DOHH2 (cell line): ENCODE measurements at regions not wholly inside any gene's neighbourhood (a gene's known extent, or its start where the extent isn't known, plus 50 kb on each side); places are given as distances from the start of the nearest gene placed in this dataset.

Experiments
- H3F3A ChIP-seq: fragments of 200-600 bp; sonication (generic), shearing (Covaris generic); 2 replicates; pipeline ENCODE4 v1.6.0; 2016; ENCODE audit warnings: antibody characterized with exemption, mild to moderate bottlenecking; ENCODE audit not compliant: control insufficient read depth, insufficient read depth
- H3K27ac ChIP-seq: fragments of 200-600 bp; sonication (generic); 2 replicates; pipeline ENCODE4 v1.5.1; 2014; ENCODE audit warnings: low read depth, mild to moderate bottlenecking, low read length, moderate library complexity
- H3K27me3 ChIP-seq: fragments of 200-600 bp; sonication (generic); 2 replicates; pipeline ENCODE4 v1.6.1; 2014; ENCODE audit warnings: mild to moderate bottlenecking, low read length, mixed read lengths; ENCODE audit not compliant: control insufficient read depth
- H3K36me3 ChIP-seq: fragments of 200-600 bp; sonication (generic); 2 replicates; pipeline ENCODE4 v1.6.1; 2014; ENCODE audit warnings: mild to moderate bottlenecking, low read length, moderate library complexity, mixed read lengths; ENCODE audit not compliant: control insufficient read depth
- H3K4me1 ChIP-seq: fragments of 200-600 bp; sonication (generic); 2 replicates; pipeline ENCODE4 v1.6.1; 2014; ENCODE audit warnings: mild to moderate bottlenecking, low read length, mixed read lengths; ENCODE audit not compliant: control insufficient read depth
- H3K4me2 ChIP-seq: fragments of 200-600 bp; sonication (generic); 2 replicates; pipeline ENCODE4 v1.6.0; 2014; ENCODE audit warnings: mild to moderate bottlenecking, low read length, moderate library complexity
- H3K4me3 ChIP-seq: fragments of 200-600 bp; sonication (generic); 2 replicates; pipeline ENCODE4 v1.5.1; 2014; ENCODE audit warnings: mild to moderate bottlenecking, low read length, mixed read lengths
- H3K79me2 ChIP-seq: fragments of 200-600 bp; sonication (generic); 2 replicates; pipeline ENCODE4 v1.6.1; 2014; ENCODE audit warnings: mild to moderate bottlenecking, low read length, mixed read lengths; ENCODE audit not compliant: control insufficient read depth
- H3K9me2 ChIP-seq: fragments of 200-600 bp; sonication (generic); replicated peaks from 2 replicates; pipeline ENCODE4 v1.6.1; 2014; ENCODE audit warnings: mild to moderate bottlenecking, low read length, mixed read lengths; ENCODE audit not compliant: control insufficient read depth
- H3K9me3 ChIP-seq: fragments of 200-600 bp; sonication (generic); 2 replicates; pipeline ENCODE4 v1.6.1; 2014; ENCODE audit warnings: antibody characterized with exemption, low read length, mixed read lengths; ENCODE audit not compliant: control insufficient read depth, insufficient read depth
- H4K20me1 ChIP-seq: fragments of 200-600 bp; sonication (generic); 2 replicates; pipeline ENCODE4 v1.6.0; 2014; ENCODE audit warnings: low read depth, mild to moderate bottlenecking, antibody characterized with exemption, low read length, moderate library complexity; ENCODE audit not compliant: control insufficient read depth, insufficient read depth
- CTCF ChIP-seq: fragments of 200-600 bp; sonication (generic); IDR thresholded peaks from one replicate; pipeline ENCODE4 v1.5.1; 2014; ENCODE audit warnings: antibody characterized with exemption, mild to moderate bottlenecking, low read depth, low read length; ENCODE audit not compliant: poor library complexity, severe bottlenecking
- EZH2phosphoT487 ChIP-seq: fragments of 200-600 bp; sonication (generic); IDR thresholded peaks from 2 replicates; pipeline ENCODE4 v1.6.1; 2017; ENCODE audit warnings: borderline replicate concordance, mild to moderate bottlenecking, antibody characterized with exemption, low read length, moderate library complexity, mixed read lengths

GRCh38 chr10:18861382-18861781 lies 187.2 kb upstream of the MALRD1 start:
- no peaks in the 10 kb centered on the region for H3K4me1 ChIP-seq
- TF ChIP-seq CTCF = no peak
- no peak for TF ChIP-seq EZH2phosphoT487
- H4K20me1 ChIP-seq = no peaks in the 10 kb centered on the region
- H3K9me3 ChIP-seq = no peaks in the 10 kb centered on the region
- H3K9me2 ChIP-seq = no peaks in the 10 kb centered on the region
- H3K4me2 ChIP-seq = no peak overlapping the region
- H3F3A ChIP-seq = no peaks in the 10 kb centered on the region
- H3K36me3 ChIP-seq = no peaks in the 10 kb centered on the region
- no peaks in the 10 kb centered on the region for H3K79me2 ChIP-seq
- no peak overlapping the region for H3K4me3 ChIP-seq
- H3K27ac ChIP-seq = no peak overlapping the region
- no peaks in the 10 kb centered on the region for H3K27me3 ChIP-seq

GRCh38 chr10:18866852-18867251 lies 181.7 kb upstream of the MALRD1 start:
- no peaks in the 10 kb centered on the region for H3K4me1 ChIP-seq
- no peaks in the 10 kb centered on the region for H3K9me2 ChIP-seq
- no peaks in the 10 kb centered on the region for H3K9me3 ChIP-seq
- H3F3A ChIP-seq = no peaks in the 10 kb centered on the region
- no peaks in the 10 kb centered on the region for H4K20me1 ChIP-seq
- H3K4me3 ChIP-seq = no peak overlapping the region
- H3K27ac ChIP-seq = no peak overlapping the region
- no peaks in the 10 kb centered on the region for H3K36me3 ChIP-seq
- no peaks in the 10 kb centered on the region for H3K27me3 ChIP-seq
- no peak overlapping the region for H3K4me2 ChIP-seq
- TF ChIP-seq CTCF (no peak), EZH2phosphoT487 (no peak)
- H3K79me2 ChIP-seq = no peaks in the 10 kb centered on the region

- Histone ChIP-seq H3K79me2 (no peaks in the 10 kb centered on the region), H4K20me1 (no peaks in the 10 kb centered on the region), H3K36me3 (no peaks in the 10 kb centered on the region), H3F3A (no peaks in the 10 kb centered on the region), H3K9me2 (no peaks in the 10 kb centered on the region), H3K4me3 (no peak overlapping the region), H3K27me3 (no peaks in the 10 kb centered on the region), H3K4me2 (no peak overlapping the region), H3K27ac (no peak overlapping the region), H3K9me3 (no peaks in the 10 kb centered on the region), H3K4me1 (no peaks in the 10 kb centered on the region)
- TF ChIP-seq EZH2phosphoT487 (no peak), CTCF (no peak)
Measured at GRCh38 chr10:18868919-18869318, 179.7 kb upstream of the MALRD1 start.

GRCh38 chr10:18875477-18875876 lies 173.1 kb upstream of the MALRD1 start:
- no peak overlapping the region for H3K4me3 ChIP-seq
- H4K20me1 ChIP-seq = no peaks in the 10 kb centered on the region

More at GRCh38 chr10:18875477-18875876, 173.1 kb upstream of the MALRD1 start:
- Histone ChIP-seq H3K27ac (no peak overlapping the region), H3K36me3 (no peaks in the 10 kb centered on the region), H3F3A (no peaks in the 10 kb centered on the region), H3K9me2 (no peaks in the 10 kb centered on the region), H3K79me2 (no peaks in the 10 kb centered on the region), H3K9me3 (no peaks in the 10 kb centered on the region), H3K4me1 (no peaks in the 10 kb centered on the region), H3K27me3 (no peaks in the 10 kb centered on the region), H3K4me2 (no peak overlapping the region)
- no peak for TF ChIP-seq CTCF
- no peak for TF ChIP-seq EZH2phosphoT487
